ENCODE measurements at regions not wholly inside any gene's neighbourhood (a gene's known extent, or its start where the extent isn't known, plus 50 kb on each side); places are given as distances from the start of the nearest gene placed in this dataset.

DNA sequence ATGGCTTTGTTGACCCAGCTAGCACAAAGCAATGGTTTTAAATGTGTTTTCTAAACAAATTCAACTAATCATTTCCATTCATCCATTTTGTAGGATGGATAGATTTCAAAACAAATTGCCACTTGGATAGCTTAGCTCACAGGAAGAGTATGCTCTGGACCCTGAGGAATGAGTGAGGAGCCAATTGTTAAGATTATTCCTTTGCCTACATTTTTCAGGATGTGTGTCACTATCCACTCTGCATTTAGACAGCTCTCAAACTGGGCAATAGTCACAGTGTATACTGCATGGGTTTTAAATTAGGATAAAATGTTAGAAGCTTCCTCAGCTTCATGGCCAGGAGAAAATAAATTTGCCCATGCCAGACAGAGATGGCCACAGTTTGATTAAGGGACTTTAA lies 605.6 kb upstream of the TEX47 start:
- CTCF ChIA-PET: no interaction called here
- Mint-ChIP-seq H3K27me3 (ENCODE audit: insufficient read depth, unreplicated experiment) (peaks cover 2% of the 10 kb centered on the region), H3K4me1 (ENCODE audit: low read depth, unreplicated experiment) (no peaks in the 10 kb centered on the region), H3K36me3 (ENCODE audit: insufficient read depth, unreplicated experiment) (no peaks in the 10 kb centered on the region), H3K9me3 (ENCODE audit: unreplicated experiment) (no peaks in the 10 kb centered on the region), H3K27ac (ENCODE audit: unreplicated experiment) (no peak overlapping the region), H3K4me3 (ENCODE audit: unreplicated experiment) (no peak overlapping the region)
- no peak for DNase-seq
- no peaks in the 10 kb centered on the region for H3K36me3 ChIP-seq (ENCODE audit: control insufficient read depth, insufficient read depth, low read length)
- no peaks in the 10 kb centered on the region for H3K4me1 ChIP-seq
- intact Hi-C loops (cut with micrococcal nuclease; ENCODE audit: unreplicated experiment): no loop called here
- H3K4me3 ChIP-seq (ENCODE audit: low read depth, low read length): no peak overlapping the region
- TF ChIP-seq CTCF (IDR thresholded peaks at IDR 0.05; ENCODE audit: insufficient read depth in 1 of 2, low read depth in 1 of 2, low read length in 1 of 2, severe bottlenecking in 1 of 2, unreplicated experiment in 1 of 2): no peak
- no peaks in the 10 kb centered on the region for H3K27me3 ChIP-seq (replicated peaks; ENCODE audit: control insufficient read depth, insufficient read depth, low read length)
- H3K9me3 ChIP-seq: no peaks in the 10 kb centered on the region
- BruUV-seq (replicated peaks): no TSS peak
- POLR2A ChIA-PET: no interaction called here

DNA sequence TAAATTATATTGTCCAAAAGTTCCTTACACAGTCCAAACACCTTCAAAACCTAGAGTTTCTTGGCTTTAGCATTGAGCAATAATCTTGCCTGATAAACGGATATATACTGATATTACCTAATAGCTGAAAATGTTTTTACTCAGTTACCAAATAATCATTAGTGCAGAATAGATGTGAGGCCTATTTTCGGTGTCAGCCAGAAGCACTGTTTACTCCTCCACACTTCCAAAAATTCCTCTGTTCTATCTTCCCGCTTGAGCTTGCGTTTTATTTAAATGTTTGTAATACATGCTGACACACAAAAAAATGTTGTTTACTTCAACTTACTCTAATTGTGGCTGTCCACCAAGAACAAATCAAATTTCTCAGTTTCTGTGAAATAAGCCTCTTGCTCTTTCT lies 606.2 kb upstream of the TEX47 start:
- Mint-ChIP-seq H3K9me3 (ENCODE audit: unreplicated experiment) (no peaks in the 10 kb centered on the region), H3K27me3 (ENCODE audit: insufficient read depth, unreplicated experiment) (peaks cover 2% of the 10 kb centered on the region), H3K36me3 (ENCODE audit: insufficient read depth, unreplicated experiment) (no peaks in the 10 kb centered on the region), H3K4me3 (ENCODE audit: unreplicated experiment) (no peak overlapping the region), H3K27ac (ENCODE audit: unreplicated experiment) (no peak overlapping the region), H3K4me1 (ENCODE audit: low read depth, unreplicated experiment) (no peaks in the 10 kb centered on the region)
- TF ChIP-seq CTCF (IDR thresholded peaks at IDR 0.05; ENCODE audit: insufficient read depth in 1 of 2, low read depth in 1 of 2, low read length in 1 of 2, severe bottlenecking in 1 of 2, unreplicated experiment in 1 of 2): no peak
- ChIA-PET CTCF (no interaction called here), POLR2A (no interaction called here)
- no TSS peak for BruUV-seq (replicated peaks)
- no peak for DNase-seq
- H3K9me3 ChIP-seq: no peaks in the 10 kb centered on the region
- H3K27me3 ChIP-seq (replicated peaks; ENCODE audit: control insufficient read depth, insufficient read depth, low read length): no peaks in the 10 kb centered on the region
- H3K4me1 ChIP-seq: no peaks in the 10 kb centered on the region
- intact Hi-C loops (cut with micrococcal nuclease; ENCODE audit: unreplicated experiment): no loop called here
- no peaks in the 10 kb centered on the region for H3K36me3 ChIP-seq (ENCODE audit: control insufficient read depth, insufficient read depth, low read length)
- no peak overlapping the region for H3K4me3 ChIP-seq (ENCODE audit: low read depth, low read length)

DNA sequence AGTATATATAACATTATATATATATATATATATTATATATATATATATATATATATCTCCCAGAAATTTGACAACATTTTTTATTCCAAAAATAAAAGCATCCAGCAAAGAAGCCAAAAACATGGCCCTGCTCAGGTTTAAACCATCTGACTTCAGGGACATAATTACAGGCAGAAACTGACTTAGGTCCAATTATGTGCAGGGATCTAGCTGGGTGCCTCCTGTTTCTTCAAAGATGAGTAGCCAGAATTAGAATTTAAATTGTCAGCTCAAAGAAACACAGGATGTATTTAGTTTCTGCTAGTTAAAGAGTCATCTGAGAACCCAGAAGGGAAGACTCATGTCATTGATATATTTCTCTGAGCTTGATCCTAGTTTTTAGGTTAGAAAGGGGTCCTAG lies 656.4 kb upstream of the TEX47 start:
- H3K4me1 Mint-ChIP-seq (ENCODE audit: low read depth, unreplicated experiment): no peaks in the 10 kb centered on the region
- POLR2A ChIA-PET: no interaction called here
- BruUV-seq (replicated peaks): no TSS peak

More for the DNA sequence above, 656.4 kb upstream of the TEX47 start:
- CTCF ChIA-PET: no interaction called here
- no peaks in the 10 kb centered on the region for H3K27me3 Mint-ChIP-seq (ENCODE audit: insufficient read depth, unreplicated experiment)
- no peak for DNase-seq
- H3K4me3 ChIP-seq (ENCODE audit: low read depth, low read length): no peak overlapping the region
- no peaks in the 10 kb centered on the region for H3K4me1 ChIP-seq
- no peak for TF ChIP-seq CTCF (IDR thresholded peaks at IDR 0.05; ENCODE audit: insufficient read depth in 1 of 2, low read depth in 1 of 2, low read length in 1 of 2, severe bottlenecking in 1 of 2, unreplicated experiment in 1 of 2)
- H3K36me3 Mint-ChIP-seq (ENCODE audit: insufficient read depth, unreplicated experiment): no peaks in the 10 kb centered on the region
- no peak overlapping the region for H3K4me3 Mint-ChIP-seq (ENCODE audit: unreplicated experiment)
- no peaks in the 10 kb centered on the region for H3K36me3 ChIP-seq (ENCODE audit: control insufficient read depth, insufficient read depth, low read length)
- H3K9me3 ChIP-seq: no peaks in the 10 kb centered on the region
- H3K9me3 Mint-ChIP-seq (ENCODE audit: unreplicated experiment): no peaks in the 10 kb centered on the region
- intact Hi-C loops (cut with micrococcal nuclease; ENCODE audit: unreplicated experiment): no loop called here
- no peak overlapping the region for H3K27ac Mint-ChIP-seq (ENCODE audit: unreplicated experiment)
- no peaks in the 10 kb centered on the region for H3K27me3 ChIP-seq (replicated peaks; ENCODE audit: control insufficient read depth, insufficient read depth, low read length)
